PC-9 (cell line): ENCODE measurements at regions not wholly inside any gene's neighbourhood (a gene's known extent, or its start where the extent isn't known, plus 50 kb on each side); places are given as distances from the start of the nearest gene placed in this dataset.

Experiments used
- BruUV-seq: library from RNA; stranded (reverse); fragments of 400-500 nt; replicated peaks from 2 replicates; lab custom pipeline; 2021; lab: Mats Ljungman, UMichigan
- CTCF ChIA-PET: fragments of 300-600 bp; sonication (Branson Sonifier 250); formaldehyde crosslinking; loops from one replicate; lab custom pipeline; 2022; ENCODE audit warnings: antibody characterized with exemption; lab: Charles Lee
- POLR2A ChIA-PET: fragments of 300-600 bp; sonication (Branson Sonifier 250); formaldehyde crosslinking; loops from one replicate; lab custom pipeline; 2022; ENCODE audit warnings: antibody characterized with exemption; ENCODE audit not compliant: unreplicated experiment; lab: Charles Lee
- DNase-seq, 2 experiments: peaks; one replicate each; pipeline versions ENCODE4 v3.0.0 to v3.0.0-alpha.2; 2015 to 2022; ENCODE audit warnings: mixed read lengths in 1 of 2
- H2AFZ ChIP-seq: fragments of 200-600 bp; sonication (generic); 2 replicates; pipeline ENCODE4 v1.8.1; 2017; ENCODE audit warnings: antibody characterized with exemption
- H3F3A ChIP-seq: fragments of 200-600 bp; sonication (generic); 2 replicates; pipeline ENCODE4 v1.8.1; 2017; ENCODE audit warnings: antibody characterized with exemption, mild to moderate bottlenecking, low read depth; ENCODE audit not compliant: insufficient read depth
- H3K27ac ChIP-seq: fragments of 200-600 bp; sonication (generic); 2 replicates; pipeline ENCODE4 v1.6.1; 2016; ENCODE audit warnings: mixed run types
- H3K27me3 ChIP-seq: fragments of 200-600 bp; sonication (generic); 2 replicates; pipeline ENCODE4 v1.6.1; 2016; ENCODE audit warnings: low read depth, mixed run types; ENCODE audit not compliant: insufficient read depth
- H3K36me3 ChIP-seq: fragments of 200-600 bp; sonication (generic); 2 replicates; pipeline ENCODE4 v1.6.1; 2016; ENCODE audit warnings: low read depth, mixed run types
- H3K4me1 ChIP-seq: fragments of 200-600 bp; sonication (generic); replicated peaks from 2 replicates; pipeline ENCODE4 v1.6.1; 2016; ENCODE audit warnings: mixed run types; ENCODE audit not compliant: insufficient read depth
- H3K4me2 ChIP-seq: fragments of 200-600 bp; sonication (generic); 2 replicates; pipeline ENCODE4 v1.6.1; 2017; ENCODE audit warnings: mixed run types
- H3K4me3 ChIP-seq: fragments of 200-600 bp; sonication (generic); 2 replicates; pipeline ENCODE4 v1.6.1; 2016; ENCODE audit warnings: mixed run types
- H3K79me2 ChIP-seq: fragments of 200-600 bp; sonication (generic); 2 replicates; pipeline ENCODE4 v1.6.1; 2017; ENCODE audit warnings: low read depth, mixed run types
- H3K9me2 ChIP-seq: fragments of 200-600 bp; sonication (generic); 2 replicates; pipeline ENCODE4 v1.8.1; 2017; ENCODE audit warnings: mild to moderate bottlenecking; ENCODE audit not compliant: insufficient read depth
- H3K9me3 ChIP-seq: fragments of 200-600 bp; sonication (generic); 2 replicates; pipeline ENCODE4 v1.8.1; 2016; ENCODE audit warnings: low read depth; ENCODE audit not compliant: insufficient read depth
- H4K20me1 ChIP-seq: fragments of 200-600 bp; sonication (generic); 2 replicates; pipeline ENCODE4 v1.8.1; 2017; ENCODE audit not compliant: insufficient read depth
- CTCF ChIP-seq: fragments of 200-600 bp; sonication (generic); conservative IDR thresholded peaks from 2 replicates; pipeline ENCODE4 v1.6.1; 2017; ENCODE audit warnings: mixed run types, antibody characterized with exemption, mild to moderate bottlenecking, moderate library complexity
- EZH2 ChIP-seq: fragments of 200-600 bp; sonication (generic); IDR thresholded peaks from 2 replicates; pipeline ENCODE4 v1.8.0; 2017; ENCODE audit warnings: antibody characterized with exemption, low read depth
- intact Hi-C: fragments of 100-400 bp; cut with micrococcal nuclease; formaldehyde crosslinking; loops from one replicate; pipeline ENCODE4 v1.10.0; 2022; ENCODE audit not compliant: unreplicated experiment

DNA sequence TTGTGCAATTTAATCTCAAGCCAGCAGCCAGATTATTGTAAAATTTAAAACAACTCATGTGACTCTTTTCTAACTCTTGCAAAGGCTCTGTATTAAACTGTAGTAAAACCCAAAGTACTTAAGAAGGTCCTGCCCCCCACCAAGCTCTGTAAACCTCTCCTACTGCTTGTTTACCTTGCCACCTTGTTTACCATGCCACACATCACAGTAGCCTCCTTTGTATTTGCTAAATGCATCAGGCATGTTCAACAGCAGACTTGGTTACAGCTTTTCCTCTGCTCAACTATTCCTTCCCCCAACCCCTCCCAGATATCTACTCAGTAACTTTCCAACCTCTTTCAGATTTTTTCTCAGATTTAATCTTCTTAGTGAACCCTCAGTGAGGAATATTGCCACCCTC, 861.6 kb downstream of the METTL15 start:
- no peak overlapping the region for H3K4me3 ChIP-seq
- H3K36me3 ChIP-seq = no peaks in the 10 kb centered on the region
- intact Hi-C loops = no loop called here
- H3K4me2 ChIP-seq = no peak overlapping the region
- POLR2A ChIA-PET = no interaction called here
- H3K9me2 ChIP-seq = no peaks in the 10 kb centered on the region
- no peak overlapping the region for H2AFZ ChIP-seq
- H3K4me1 ChIP-seq = no peaks in the 10 kb centered on the region
- CTCF ChIA-PET = no interaction called here
- BruUV-seq = no TSS peak
- no peaks in the 10 kb centered on the region for H3F3A ChIP-seq
- no peak overlapping the region for H3K27ac ChIP-seq
- DNase-seq = no peak
- no peak for TF ChIP-seq EZH2
- no peak for TF ChIP-seq CTCF
- no peaks in the 10 kb centered on the region for H3K79me2 ChIP-seq
- H3K27me3 ChIP-seq = no peaks in the 10 kb centered on the region
- no peaks in the 10 kb centered on the region for H3K9me3 ChIP-seq
- H4K20me1 ChIP-seq = no peaks in the 10 kb centered on the region

- H3K4me3 ChIP-seq = no peak overlapping the region
- DNase-seq = no peak
- H3K4me2 ChIP-seq = no peak overlapping the region
- ChIA-PET POLR2A (no interaction called here), CTCF (no interaction called here)
- H3K27me3 ChIP-seq = no peaks in the 10 kb centered on the region
- BruUV-seq = no TSS peak
- no peak for TF ChIP-seq EZH2
- no peak for TF ChIP-seq CTCF
- intact Hi-C loops = no loop called here
- H3K27ac ChIP-seq = no peak overlapping the region
- no peak overlapping the region for H2AFZ ChIP-seq
- no peaks in the 10 kb centered on the region for H3K4me1 ChIP-seq
- no peaks in the 10 kb centered on the region for H4K20me1 ChIP-seq
- no peaks in the 10 kb centered on the region for H3F3A ChIP-seq
- no peaks in the 10 kb centered on the region for H3K79me2 ChIP-seq
- H3K36me3 ChIP-seq = no peaks in the 10 kb centered on the region
- H3K9me2 ChIP-seq = no peaks in the 10 kb centered on the region
- no peaks in the 10 kb centered on the region for H3K9me3 ChIP-seq
Measured at GRCh38 chr11:28966951-28967350, 858.8 kb downstream of the METTL15 start.

DNA sequence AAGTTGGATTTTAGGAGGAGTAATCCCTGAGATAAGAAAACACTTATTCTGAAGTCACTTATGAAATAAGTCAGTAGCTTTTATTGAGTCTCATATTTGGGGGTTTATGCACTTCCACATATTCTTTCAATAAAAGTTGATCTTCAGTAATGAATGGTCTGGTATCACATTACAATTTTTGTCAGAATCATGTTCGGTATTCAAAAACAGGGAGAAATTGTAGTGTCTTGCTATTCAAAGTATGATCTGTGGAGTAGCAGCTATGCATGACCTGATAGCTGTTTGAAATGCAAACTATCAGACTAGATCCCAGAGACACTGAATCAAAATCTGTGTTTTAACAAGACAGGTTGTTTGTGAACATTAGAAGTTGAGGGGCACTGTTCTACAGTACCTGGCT, 857.6 kb downstream of the METTL15 start:
- Histone ChIP-seq H3K27ac (no peak overlapping the region), H3K79me2 (no peaks in the 10 kb centered on the region), H2AFZ (no peak overlapping the region), H3K4me1 (no peaks in the 10 kb centered on the region), H3K36me3 (no peaks in the 10 kb centered on the region), H3F3A (no peaks in the 10 kb centered on the region), H3K9me2 (no peaks in the 10 kb centered on the region), H3K9me3 (no peaks in the 10 kb centered on the region), H3K4me2 (no peak overlapping the region), H4K20me1 (no peaks in the 10 kb centered on the region), H3K4me3 (no peak overlapping the region), H3K27me3 (no peaks in the 10 kb centered on the region)
- TF ChIP-seq CTCF (no peak), EZH2 (no peak)
- ChIA-PET POLR2A (no interaction called here), CTCF (interaction anchor here (0.6 kb wide), 2 partner anchors 35 to 988 kb away, joined by 3 read pairs; no protein-coding TSS in a partner anchor)
- no peak for DNase-seq
- intact Hi-C loops = no loop called here
- BruUV-seq = no TSS peak
